HG02759 (cell line): ENCODE measurements at regions not wholly inside any gene's neighbourhood (a gene's known extent, or its start where the extent isn't known, plus 50 kb on each side); places are given as distances from the start of the nearest gene placed in this dataset.

Experiments used
- ATAC-seq: cut with Tn5 transposase; IDR thresholded peaks from one replicate; pipeline ENCODE4 v1.9.1; 2021; ENCODE audit warnings: mild to moderate bottlenecking, moderate library complexity; ENCODE audit not compliant: unreplicated experiment

DNA sequence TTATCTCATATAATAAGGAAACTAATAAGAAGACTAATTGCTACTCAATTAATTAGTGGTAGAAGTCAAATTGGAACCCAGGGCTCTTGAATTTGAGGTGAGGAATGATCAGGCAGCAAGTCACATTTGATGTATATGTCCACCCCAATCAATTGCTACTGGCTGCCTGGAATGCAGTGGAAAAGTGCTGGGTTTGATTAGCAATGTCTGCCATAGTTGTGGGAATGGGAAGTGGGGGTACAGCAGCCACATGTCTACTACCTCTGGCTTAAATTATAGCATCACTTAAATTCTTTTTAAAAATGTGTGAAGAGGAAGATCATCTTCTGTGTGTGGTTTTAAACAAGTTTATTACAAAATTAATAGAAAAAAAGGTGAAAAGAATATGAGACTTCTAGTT is 50.8 kb upstream of the NAV2 start:
- ATAC-seq: no peak

DNA sequence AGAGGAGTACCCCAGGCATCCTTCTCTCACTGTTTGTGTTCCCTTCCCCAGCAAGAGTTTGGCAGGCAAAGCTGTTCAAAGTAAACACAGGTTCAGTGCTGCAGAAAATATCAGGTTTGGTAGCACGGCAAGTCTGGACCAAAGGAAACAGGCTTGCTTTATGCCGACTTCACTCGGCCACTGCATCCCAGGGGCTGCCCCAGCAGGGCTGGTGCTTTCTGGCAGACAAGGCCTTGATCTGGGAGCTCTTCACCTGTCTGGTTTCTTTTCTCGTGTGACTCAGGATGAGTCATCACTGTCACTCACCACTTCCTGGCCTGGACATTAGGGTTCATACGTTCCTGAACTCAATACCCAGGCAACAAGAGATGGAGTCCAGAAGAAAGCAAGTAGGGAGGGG is 52.6 kb upstream of the NAV2 start:
- peak; percentile 100 for ATAC-seq

GRCh38 chr11:19659529-19659928 is 53.1 kb upstream of the NAV2 start:
- ATAC-seq: no peak

- ATAC-seq: no peak
Measured at GRCh38 chr11:19658344-19658743, 54.3 kb upstream of the NAV2 start.

GRCh38 chr11:19656140-19656541 is 56.5 kb upstream of the NAV2 start:
- no peak for ATAC-seq

DNA sequence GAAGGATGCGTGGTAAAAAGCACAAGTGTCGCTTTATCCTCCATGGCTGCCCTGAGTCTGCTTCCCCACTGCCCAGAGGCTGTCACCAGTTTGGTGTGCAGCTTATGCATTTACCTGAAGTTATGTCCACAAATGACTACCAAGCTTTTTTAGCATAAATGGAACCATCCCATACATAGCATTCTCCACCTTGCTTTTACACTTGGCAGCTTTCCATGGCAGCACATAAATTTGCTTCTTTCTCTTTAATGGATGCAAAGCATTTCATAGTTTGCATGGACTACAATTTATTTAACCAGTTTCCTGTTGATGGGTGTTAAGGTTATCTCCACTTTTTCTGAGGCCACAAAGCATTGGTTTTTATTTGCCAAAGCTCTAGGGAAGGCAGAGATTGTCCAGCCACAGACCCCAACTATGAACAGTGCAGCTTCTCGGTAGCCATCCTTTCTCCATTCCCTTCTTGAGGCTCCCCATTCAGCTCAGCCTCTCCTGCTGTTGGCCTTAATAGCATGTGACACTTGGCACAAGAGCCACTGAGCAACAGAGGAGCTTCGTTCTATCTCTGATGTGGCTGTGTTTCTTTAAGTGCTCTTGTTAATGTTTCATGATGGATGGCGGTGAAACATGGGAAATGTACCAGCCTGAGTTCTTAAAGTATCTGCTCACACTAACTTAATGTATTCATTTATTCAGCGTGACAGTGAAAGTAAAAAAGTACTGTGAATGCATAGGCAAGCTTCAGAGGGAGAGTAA is 59.8 kb upstream of the NAV2 start:
- ATAC-seq: no peak

DNA sequence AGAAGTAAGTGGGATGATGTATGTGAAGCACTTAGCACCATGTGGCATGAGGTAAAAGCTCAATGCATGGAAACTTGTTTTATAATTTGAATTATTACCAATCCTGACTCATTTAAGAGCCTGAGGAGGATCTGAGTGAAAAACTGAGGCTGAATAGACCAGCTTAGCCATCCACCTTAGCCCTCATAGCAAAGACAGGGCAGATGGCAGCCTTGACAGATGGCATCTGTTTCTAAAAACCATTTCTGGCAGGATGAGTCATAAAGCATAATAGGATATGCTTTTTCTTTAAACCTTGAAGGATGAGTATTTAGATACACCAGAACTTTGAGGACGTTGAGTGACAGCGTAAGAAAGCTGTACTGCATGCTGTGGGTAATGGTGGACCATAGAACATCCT is 61.0 kb upstream of the NAV2 start:
- ATAC-seq: no peak

- ATAC-seq: no peak
Measured at GRCh38 chr11:19651028-19651427, 61.6 kb upstream of the NAV2 start.

- no peak for ATAC-seq
Measured at GRCh38 chr11:19650467-19650866, 62.2 kb upstream of the NAV2 start.

DNA sequence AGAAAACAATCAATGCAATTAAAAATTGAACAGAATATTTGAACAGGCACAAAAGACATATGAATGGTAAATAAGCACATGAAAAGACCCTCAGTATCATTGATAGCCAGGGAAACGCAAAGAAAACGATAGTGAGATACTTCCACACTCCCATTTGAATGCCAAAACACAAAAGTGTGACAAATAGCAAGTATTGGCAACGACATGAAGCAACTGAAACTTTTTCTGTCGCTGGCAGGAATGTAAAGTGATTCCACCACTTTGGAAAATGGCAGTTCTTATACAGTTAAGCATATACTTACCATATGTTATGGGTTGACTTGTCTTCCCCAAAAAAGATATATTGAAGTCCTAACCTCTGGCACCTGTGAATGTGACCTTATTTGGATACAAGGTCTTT is 62.9 kb upstream of the NAV2 start:
- ATAC-seq: no peak

GRCh38 chr11:19648321-19648720 is 64.3 kb upstream of the NAV2 start:
- ATAC-seq: no peak

DNA sequence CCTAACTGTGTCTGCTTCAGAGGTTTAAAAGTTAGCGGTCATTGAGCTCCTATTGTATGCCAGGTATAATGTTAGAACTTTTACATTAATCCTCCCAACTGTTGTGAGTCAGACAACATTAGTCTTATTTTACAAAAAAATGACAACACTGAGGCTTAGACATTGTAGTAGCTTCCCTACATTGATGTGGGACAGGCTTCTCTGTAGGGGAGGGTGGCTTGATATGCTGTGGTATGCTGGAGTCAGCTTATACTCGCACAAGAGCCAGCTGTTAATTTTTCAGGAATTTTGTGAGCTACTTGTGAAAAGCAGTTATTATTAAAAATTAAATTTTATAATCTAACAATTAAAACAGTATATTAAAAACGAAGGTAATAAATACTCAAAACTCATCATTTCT is 64.8 kb upstream of the NAV2 start:
- ATAC-seq: no peak

- no peak for ATAC-seq
Measured at GRCh38 chr11:19646921-19647320, 65.7 kb upstream of the NAV2 start.

DNA sequence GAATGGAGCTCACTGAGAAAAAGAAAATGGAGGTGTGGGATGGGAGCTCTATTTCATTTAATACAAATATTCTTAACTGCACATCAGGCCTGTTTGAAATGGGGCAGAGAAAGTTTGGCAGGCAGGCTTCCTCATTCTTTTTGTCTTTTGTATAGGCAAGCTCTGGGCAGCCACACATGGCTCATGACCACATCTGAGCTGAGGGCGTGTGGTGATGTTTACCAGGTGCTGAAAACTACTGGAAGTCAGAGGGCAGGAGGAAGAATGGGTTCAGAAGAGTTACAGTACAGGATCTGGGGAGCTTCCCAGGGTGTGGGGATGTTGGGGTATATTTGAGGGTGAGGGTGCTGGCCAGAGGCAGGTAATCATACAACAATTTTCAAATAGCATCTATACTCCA is 66.3 kb upstream of the NAV2 start:
- no peak for ATAC-seq

GRCh38 chr11:19644316-19644715 is 68.3 kb upstream of the NAV2 start:
- no peak for ATAC-seq

GRCh38 chr11:19642185-19643158 is 70.2 kb upstream of the NAV2 start:
- no peak for ATAC-seq

GRCh38 chr11:19639603-19640105 is 73.0 kb upstream of the NAV2 start:
- ATAC-seq: no peak

- ATAC-seq: no peak
Measured at GRCh38 chr11:19635332-19635731, 77.3 kb upstream of the NAV2 start.

DNA sequence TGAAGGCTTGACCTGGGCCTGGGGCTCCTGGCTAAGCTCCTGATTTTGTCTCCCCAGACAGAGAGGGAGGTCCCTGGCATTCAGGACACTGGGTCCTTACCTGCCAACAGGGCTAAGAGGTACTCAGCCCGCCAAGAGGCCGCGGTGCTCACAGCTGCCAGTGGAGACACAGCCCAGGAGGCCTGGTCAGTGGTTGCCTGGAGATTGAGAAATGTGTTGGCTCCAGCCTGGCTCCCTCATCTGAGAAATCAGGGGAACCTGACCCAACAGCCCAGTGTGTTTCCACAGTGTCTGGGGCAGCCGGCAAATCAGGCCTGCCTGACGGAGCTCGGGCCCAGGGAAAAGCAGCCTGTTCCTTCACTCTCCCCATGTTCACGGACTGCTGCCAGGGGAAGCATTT is 79.4 kb upstream of the NAV2 start:
- ATAC-seq: no peak

DNA sequence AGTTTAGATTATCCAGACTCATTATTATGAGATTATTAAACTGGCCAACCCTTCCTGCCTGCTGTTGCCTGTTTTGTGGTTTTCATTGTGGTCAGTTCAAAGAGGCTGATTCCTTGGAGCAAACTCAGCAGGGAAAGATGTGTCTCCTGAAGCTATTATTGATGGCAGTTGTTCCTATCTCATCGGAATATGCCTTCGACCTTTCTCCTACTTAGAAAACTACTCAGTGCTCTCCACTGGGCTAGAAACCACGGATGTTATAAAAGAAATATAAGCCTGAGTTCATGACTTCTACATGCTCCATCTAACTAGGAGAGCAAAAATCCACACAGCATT is 80.2 kb upstream of the NAV2 start:
- no peak for ATAC-seq

GRCh38 chr11:19631712-19632498 is 80.7 kb upstream of the NAV2 start:
- ATAC-seq: no peak
